ENCODE measurements at regions not wholly inside any gene's neighbourhood (a gene's known extent, or its start where the extent isn't known, plus 50 kb on each side); places are given as distances from the start of the nearest gene placed in this dataset.

GRCh38 chr2:225806105-225806504 is 406.6 kb downstream of the NYAP2 start:
- TF ChIP-seq CTCF (conservative IDR thresholded peaks at IDR 0.05; ENCODE audit: low read depth, low read length) = no peak
- no peak for TF ChIP-seq EZH2 (IDR thresholded peaks at IDR 0.05; ENCODE audit: borderline replicate concordance, low read depth, low read length, poor library complexity, severe bottlenecking)

All from A673 (cell line).